NB4 (cell line): ENCODE measurements at regions not wholly inside any gene's neighbourhood (a gene's known extent, or its start where the extent isn't known, plus 50 kb on each side); places are given as distances from the start of the nearest gene placed in this dataset.

Experiments
- DNase-seq: peaks from one replicate; pipeline ENCODE4 v3.0.0; 2010; ENCODE audit warnings: low read depth
- H3K4me3 ChIP-seq: one replicate; pipeline ENCODE4 v1.5.1; 2011; ENCODE audit warnings: mild to moderate bottlenecking, low read depth, low read length, moderate library complexity
- MYC ChIP-seq: IDR thresholded peaks from 2 replicates; pipeline ENCODE4 v1.6.1; 2011; ENCODE audit warnings: low read depth, low read length
- POLR2A ChIP-seq: IDR thresholded peaks from 2 replicates; pipeline ENCODE4 v1.6.1; 2011; ENCODE audit warnings: mild to moderate bottlenecking; ENCODE audit not compliant: insufficient read length; ENCODE audit errors: extremely low read depth
- TF ChIP-seq, protein P1 (sequence below): IDR thresholded peaks from one replicate; pipeline ENCODE4 v1.5.1; 2012; ENCODE audit warnings: low read depth, low read length
- TF ChIP-seq, protein P2 (sequence below): IDR thresholded peaks from 2 replicates; pipeline ENCODE4 v1.6.1; 2011; ENCODE audit warnings: low read depth, low read length

- TF ChIP-seq, protein P1, sequence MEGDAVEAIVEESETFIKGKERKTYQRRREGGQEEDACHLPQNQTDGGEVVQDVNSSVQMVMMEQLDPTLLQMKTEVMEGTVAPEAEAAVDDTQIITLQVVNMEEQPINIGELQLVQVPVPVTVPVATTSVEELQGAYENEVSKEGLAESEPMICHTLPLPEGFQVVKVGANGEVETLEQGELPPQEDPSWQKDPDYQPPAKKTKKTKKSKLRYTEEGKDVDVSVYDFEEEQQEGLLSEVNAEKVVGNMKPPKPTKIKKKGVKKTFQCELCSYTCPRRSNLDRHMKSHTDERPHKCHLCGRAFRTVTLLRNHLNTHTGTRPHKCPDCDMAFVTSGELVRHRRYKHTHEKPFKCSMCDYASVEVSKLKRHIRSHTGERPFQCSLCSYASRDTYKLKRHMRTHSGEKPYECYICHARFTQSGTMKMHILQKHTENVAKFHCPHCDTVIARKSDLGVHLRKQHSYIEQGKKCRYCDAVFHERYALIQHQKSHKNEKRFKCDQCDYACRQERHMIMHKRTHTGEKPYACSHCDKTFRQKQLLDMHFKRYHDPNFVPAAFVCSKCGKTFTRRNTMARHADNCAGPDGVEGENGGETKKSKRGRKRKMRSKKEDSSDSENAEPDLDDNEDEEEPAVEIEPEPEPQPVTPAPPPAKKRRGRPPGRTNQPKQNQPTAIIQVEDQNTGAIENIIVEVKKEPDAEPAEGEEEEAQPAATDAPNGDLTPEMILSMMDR = no peak
- no peak for TF ChIP-seq MYC
- TF ChIP-seq, protein P2, sequence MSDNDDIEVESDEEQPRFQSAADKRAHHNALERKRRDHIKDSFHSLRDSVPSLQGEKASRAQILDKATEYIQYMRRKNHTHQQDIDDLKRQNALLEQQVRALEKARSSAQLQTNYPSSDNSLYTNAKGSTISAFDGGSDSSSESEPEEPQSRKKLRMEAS = no peak
- no peak for DNase-seq
- no peak overlapping the region for H3K4me3 ChIP-seq
These were observed 911.9 kb downstream of the METTL15 start for GRCh38 chr11:29019960-29020683.

DNA sequence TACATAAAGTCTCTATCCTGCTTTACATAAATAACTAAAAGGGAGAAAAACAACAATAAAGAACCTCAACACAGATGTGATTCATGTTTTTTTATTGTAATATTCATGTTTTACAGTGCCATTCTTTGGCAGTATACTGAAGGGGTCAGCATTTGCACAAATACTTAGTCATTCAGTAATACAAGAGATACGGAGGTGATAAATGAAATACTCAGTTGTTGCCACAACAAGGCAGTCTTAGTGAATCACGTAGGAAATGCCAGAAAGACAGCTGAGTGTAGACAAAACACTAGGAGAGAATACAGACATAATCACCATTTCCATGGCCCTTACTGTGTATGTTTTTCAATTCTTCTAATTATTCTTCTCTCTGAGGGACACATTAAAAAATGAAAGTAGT is 910.4 kb downstream of the METTL15 start:
- no peak for TF ChIP-seq MYC
- TF ChIP-seq, protein P1 = no peak
- no peak for TF ChIP-seq POLR2A
- TF ChIP-seq, protein P2 = no peak
- no peak for DNase-seq
- H3K4me3 ChIP-seq = no peak overlapping the region

DNA sequence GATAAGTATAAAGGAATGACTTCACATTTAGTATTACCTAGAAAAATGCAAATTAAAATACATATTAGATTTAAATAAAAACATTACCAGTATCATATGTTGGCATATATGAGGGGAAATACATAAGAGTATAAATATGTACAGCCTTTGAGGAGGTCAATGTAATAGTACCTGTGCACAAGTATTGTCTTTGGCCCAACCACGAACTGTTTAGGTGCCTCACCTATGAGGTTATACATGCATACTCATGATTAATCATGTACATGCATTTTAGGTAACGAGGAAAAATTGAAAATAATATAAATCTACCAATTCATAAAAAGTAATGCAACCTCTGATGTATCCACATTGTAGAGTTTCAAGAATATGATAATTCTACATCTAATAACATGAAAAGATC is 909.8 kb downstream of the METTL15 start:
- TF ChIP-seq, protein P2 = no peak
- DNase-seq = no peak
- no peak overlapping the region for H3K4me3 ChIP-seq

DNA sequence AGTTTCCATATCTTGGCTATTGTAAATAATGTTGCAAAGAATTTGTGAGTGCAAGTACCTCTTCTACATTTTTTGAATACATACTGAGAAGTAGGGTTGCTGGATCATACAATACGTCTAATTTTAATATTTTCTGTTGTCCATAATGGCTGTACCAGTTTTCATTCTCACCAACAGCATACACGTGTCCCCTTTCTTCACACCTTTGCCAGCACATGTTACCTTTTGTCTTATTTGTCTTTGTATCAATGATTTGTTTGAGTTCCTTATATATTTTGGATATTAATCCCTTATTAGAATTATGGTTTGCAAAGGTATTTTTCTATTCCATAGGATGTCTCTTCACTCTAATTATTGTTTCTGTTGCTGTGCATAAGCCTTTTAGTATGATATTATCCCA is 904.3 kb downstream of the METTL15 start:
- TF ChIP-seq MYC (no peak), POLR2A (no peak)
- TF ChIP-seq, protein P2 = no peak
- TF ChIP-seq, protein P1 = no peak
- no peak for DNase-seq
- H3K4me3 ChIP-seq = no peak overlapping the region

GRCh38 chr11:29009426-29009825 is 901.2 kb downstream of the METTL15 start:
- TF ChIP-seq, protein P2 = no peak
- TF ChIP-seq, protein P1 = no peak
- TF ChIP-seq MYC (no peak), POLR2A (no peak)
- no peak overlapping the region for H3K4me3 ChIP-seq
- DNase-seq = no peak

DNA sequence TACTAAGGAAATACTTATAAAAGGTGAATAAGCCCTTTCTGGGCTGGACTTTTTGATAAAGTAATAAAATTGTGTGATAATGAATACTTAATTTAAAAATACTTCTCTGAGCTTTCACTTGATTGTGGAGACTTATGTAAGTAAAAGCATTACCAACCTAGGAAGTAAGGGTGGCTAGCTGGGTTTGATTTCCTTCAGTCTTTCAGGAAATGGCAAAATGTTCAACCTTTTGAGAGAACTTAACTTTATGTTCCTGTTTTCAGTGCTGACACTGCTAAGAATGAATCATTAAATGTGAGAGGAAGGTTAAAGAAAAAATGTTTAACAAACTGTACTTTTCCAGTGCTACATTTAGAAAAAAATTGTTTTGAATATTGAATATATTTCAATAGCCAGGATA is 900.3 kb downstream of the METTL15 start:
- no peak overlapping the region for H3K4me3 ChIP-seq
- TF ChIP-seq POLR2A (no peak), MYC (no peak)
- TF ChIP-seq, protein P2 = no peak
- TF ChIP-seq, protein P1 = no peak
- no peak for DNase-seq
